Pancreas (tissue), 10 donors: ENCODE measurements at regions not wholly inside any gene's neighbourhood (a gene's known extent, or its start where the extent isn't known, plus 50 kb on each side); places are given as distances from the start of the nearest gene placed in this dataset.
A peak's percentile ranks its signal among the peaks of the same experiment; 100 is the strongest.

Source experiments
- ATAC-seq, 4 donors: fragments of 200-7000 bp; cut with Tn5 transposase; one replicate each; pipeline versions ENCODE4 v1.8.0 to v1.9.1; 2020; ENCODE audit warnings: mild to moderate bottlenecking in 4 of 4, moderate library complexity in 4 of 4
- DNase-seq, 6 donors: peaks; one replicate each; pipeline ENCODE4 v3.0.0-alpha.2; 2020
- FAIRE-seq: peaks from 2 replicates; lab custom pipeline; 2012; peaks lifted over from hg19 to GRCh38; lab: Jason Lieb, UNC
- H3K27ac ChIP-seq, 4 donors: fragments of 200-600 bp; sonication (generic); 1 replicate in 3 of 4; 2 replicates in 1 of 4; pipeline versions ENCODE4 v1.5.0 to v1.8.0; 2020
- H3K27me3 ChIP-seq, 4 donors: fragments of 200-600 bp; one replicate each; pipeline ENCODE4 v1.8.0; 2021
- H3K36me3 ChIP-seq, 3 donors: fragments of 200-600 bp; sonication (generic) in 1 of 3; one replicate each; pipeline versions ENCODE4 v1.5.0 to v1.8.0; 2020 to 2021
- H3K4me1 ChIP-seq, 3 donors: fragments of 200-600 bp; one replicate each; pipeline ENCODE4 v1.8.0; 2021
- H3K4me3 ChIP-seq, 4 donors: fragments of 200-600 bp; sonication (generic) in 2 of 4; one replicate each; pipeline versions ENCODE4 v1.5.0 to v1.8.0; 2020 to 2021
- H3K9me3 ChIP-seq, 4 donors: fragments of 200-600 bp; one replicate each; pipeline ENCODE4 v1.8.0; 2021
- WGBS, 2 donors: extraction: QIAGEN DNeasy Blood & Tissue Kit; methylation state at CpG; one replicate each; pipeline ENCODE4 v1.1.7; 2013; 5-methylcytosine and 5-hydroxymethylcytosine counted together
- intact Hi-C, 3 donors: fragments of 100-400 bp; cut with DNase I; formaldehyde crosslinking; loops; one replicate each; pipeline versions ENCODE4 v1.11.1 to v1.14.2; 2022
- TF ChIP-seq, protein P1 (sequence below), 4 donors: fragments of 200-600 bp; sonication (generic) in 3 of 4; IDR thresholded peaks; one replicate each; pipeline versions ENCODE4 v1.5.0 to v1.8.0; 2021; ENCODE audit warnings: antibody characterized with exemption in 4 of 4
- donor health status: healthy with polysubstance abuse.
- donor health status: DM: no; HTN: no; CAD: no; lungs with moderate emphysema.
- donor health status: DM: no; HTN: no; CAD: no.
- donor health status: control.
- donor health status: control.
- donor health status: Bipolar disorder and iron deficiency.
- donor health status: DM: yes; HTN: yes; CAD: no.
- donor health status: DM: no; HTN: no; CAD: no.
- donor health status: DM: no; HTN: no; CAD: no.
- donor health status: DM: yes; HTN: yes; CAD: no.

DNA sequence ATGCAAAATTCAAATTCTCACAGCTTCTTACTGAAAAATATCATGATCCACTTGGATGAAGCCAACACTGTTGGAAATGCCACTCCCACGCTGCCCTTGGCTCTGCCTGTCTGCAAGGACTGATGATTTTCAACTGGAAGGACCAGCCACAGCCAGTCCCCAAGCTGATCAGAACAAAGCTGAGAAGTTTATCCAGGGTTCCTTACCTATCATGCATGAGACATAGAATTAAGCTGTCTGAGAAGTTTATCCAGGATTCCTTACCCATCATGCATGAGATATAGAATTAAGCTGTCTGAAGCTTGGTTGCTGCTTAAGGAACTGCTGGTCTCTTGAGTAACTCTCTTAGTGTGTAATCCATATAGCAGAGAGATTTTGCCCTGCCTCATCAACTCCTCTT is 159.8 kb upstream of the TMEM260 start:
- Histone ChIP-seq H3K4me3 (no peak overlapping the region), H3K9me3 (no peaks in the 10 kb centered on the region), H3K27ac (no peak overlapping the region), H3K27me3 (no peaks in the 10 kb centered on the region), H3K4me1 (no peaks in the 10 kb centered on the region), H3K36me3 (no peaks in the 10 kb centered on the region)
- ATAC-seq (no peak), FAIRE-seq (no peak), DNase-seq (no peak)
- WGBS, 2 donors, result 88 to 96% methylated on average over 1 of the region's 1 CpG
- TF ChIP-seq, protein P1, sequence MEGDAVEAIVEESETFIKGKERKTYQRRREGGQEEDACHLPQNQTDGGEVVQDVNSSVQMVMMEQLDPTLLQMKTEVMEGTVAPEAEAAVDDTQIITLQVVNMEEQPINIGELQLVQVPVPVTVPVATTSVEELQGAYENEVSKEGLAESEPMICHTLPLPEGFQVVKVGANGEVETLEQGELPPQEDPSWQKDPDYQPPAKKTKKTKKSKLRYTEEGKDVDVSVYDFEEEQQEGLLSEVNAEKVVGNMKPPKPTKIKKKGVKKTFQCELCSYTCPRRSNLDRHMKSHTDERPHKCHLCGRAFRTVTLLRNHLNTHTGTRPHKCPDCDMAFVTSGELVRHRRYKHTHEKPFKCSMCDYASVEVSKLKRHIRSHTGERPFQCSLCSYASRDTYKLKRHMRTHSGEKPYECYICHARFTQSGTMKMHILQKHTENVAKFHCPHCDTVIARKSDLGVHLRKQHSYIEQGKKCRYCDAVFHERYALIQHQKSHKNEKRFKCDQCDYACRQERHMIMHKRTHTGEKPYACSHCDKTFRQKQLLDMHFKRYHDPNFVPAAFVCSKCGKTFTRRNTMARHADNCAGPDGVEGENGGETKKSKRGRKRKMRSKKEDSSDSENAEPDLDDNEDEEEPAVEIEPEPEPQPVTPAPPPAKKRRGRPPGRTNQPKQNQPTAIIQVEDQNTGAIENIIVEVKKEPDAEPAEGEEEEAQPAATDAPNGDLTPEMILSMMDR (IDR thresholded peaks at IDR 0.05), result no peak
- intact Hi-C loops, result no loop called here

DNA sequence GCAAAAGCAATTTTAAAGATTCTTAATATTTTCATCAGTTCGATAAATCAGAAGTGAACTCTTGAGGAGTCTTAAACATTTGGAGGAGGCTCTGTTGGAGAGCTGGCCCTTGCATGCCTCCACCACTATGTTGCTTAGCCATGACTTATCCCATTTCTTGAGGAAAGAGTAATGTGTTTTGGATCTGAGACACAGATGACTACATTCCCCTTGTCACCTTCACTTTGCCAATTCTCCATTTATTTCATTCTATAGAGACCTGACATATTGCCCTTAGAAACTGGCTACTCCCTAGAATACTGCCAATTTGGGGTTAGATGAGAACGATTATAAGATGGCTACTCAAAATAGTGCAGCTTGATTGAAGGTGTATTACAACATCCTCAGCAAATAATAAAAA is 157.4 kb upstream of the TMEM260 start:
- H3K4me1 ChIP-seq, result no peaks in the 10 kb centered on the region
- TF ChIP-seq, protein P1 (IDR thresholded peaks at IDR 0.05), result no peak
- no peaks in the 10 kb centered on the region for H3K27me3 ChIP-seq
- DNase-seq (no peak), ATAC-seq (no peak), FAIRE-seq (no peak)
- H3K4me3 ChIP-seq, result no peak overlapping the region
- H3K36me3 ChIP-seq, result no peaks in the 10 kb centered on the region
- intact Hi-C loops, result no loop called here
- no peak overlapping the region for H3K27ac ChIP-seq
- WGBS, 2 donors, result 54 to 62% methylated on average over 2 of the region's 2 CpGs
- H3K9me3 ChIP-seq, result no peaks in the 10 kb centered on the region

DNA sequence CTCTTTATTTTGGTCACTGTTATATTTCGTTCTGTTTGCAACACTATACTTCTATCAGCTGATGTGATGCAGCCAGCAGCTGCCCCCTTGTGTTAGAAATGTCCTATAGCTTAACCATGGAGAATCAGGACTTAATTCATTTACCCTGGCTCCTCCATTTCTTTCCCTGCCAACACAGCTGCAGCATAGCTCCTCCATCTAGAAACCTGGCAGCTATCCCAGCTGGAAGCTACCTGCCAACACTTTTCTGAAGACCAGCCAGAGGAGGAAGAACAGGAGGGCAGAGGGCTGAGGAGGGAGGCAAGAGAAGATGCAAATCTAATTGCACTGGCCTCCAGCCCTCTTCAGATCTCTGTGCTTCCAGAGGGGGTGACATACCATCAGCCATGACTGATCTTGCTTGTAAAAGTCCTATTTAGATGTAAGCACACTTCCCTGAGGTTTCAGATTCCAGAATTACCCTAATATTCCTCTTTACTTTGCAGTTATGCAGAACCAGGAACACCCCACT is 156.8 kb upstream of the TMEM260 start:
- no peaks in the 10 kb centered on the region for H3K36me3 ChIP-seq
- H3K27me3 ChIP-seq, result no peaks in the 10 kb centered on the region
- no peaks in the 10 kb centered on the region for H3K9me3 ChIP-seq
- TF ChIP-seq, protein P1 (IDR thresholded peaks at IDR 0.05), result peak; percentile 18 to 58 (median 48)
- intact Hi-C loops, result no loop called here
- H3K4me1 ChIP-seq, result no peaks in the 10 kb centered on the region
- H3K27ac ChIP-seq, result no peak overlapping the region
- H3K4me3 ChIP-seq, result no peak overlapping the region
- 0% methylated on average over 1 of the region's 1 CpG for WGBS, 2 donors
- ATAC-seq (peak; percentile 92 to 99 (median 98)), DNase-seq (peak; percentile 60 to 85 (median 80)), FAIRE-seq (peak; percentile 56)

DNA sequence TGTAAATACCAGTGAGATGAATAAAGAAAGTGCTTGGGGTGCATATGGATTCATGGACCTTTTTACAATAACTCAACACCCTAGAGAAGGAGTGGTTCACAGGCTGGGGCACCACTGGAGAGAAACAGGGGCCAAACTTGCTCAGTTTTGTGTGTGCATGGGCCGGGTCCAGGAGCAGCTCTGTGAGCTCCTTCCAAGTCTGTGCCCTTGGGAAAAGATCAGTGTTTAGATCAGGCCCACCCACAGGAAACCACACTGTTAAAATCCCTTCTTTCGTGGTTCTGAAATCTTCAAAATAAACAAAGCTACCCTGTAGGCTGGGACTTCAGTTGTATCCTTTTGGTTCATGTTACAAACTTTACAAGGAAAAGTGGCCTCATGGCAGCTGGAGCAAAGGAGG is 156.1 kb upstream of the TMEM260 start:
- 55 to 74% methylated on average over 2 of the region's 2 CpGs for WGBS, 2 donors
- DNase-seq, result no peak

DNA sequence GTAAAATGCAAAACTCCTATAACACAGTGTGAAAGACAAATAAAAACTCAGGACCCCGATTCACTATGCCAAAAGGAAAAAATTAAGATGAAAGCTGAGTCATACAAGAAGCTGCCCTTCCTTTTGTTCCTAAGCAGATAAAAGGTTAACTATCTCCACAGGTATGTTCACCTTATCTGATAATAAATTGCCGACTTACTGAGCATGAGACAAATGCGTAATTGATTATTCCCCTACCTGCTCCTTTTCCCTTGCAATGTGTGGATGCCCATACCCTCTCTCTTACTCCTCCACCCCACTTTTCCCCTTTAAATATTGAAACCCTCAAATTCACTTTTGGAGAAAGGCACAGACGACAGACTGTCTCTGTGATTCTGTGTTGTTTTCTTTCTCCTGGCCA is 148.6 kb upstream of the TMEM260 start:
- FAIRE-seq (no peak), DNase-seq (no peak), ATAC-seq (no peak)
- TF ChIP-seq, protein P1 (IDR thresholded peaks at IDR 0.05), result no peak
- Histone ChIP-seq H3K4me1 (no peaks in the 10 kb centered on the region), H3K36me3 (no peaks in the 10 kb centered on the region), H3K4me3 (no peak overlapping the region), H3K27ac (no peak overlapping the region), H3K9me3 (no peaks in the 10 kb centered on the region), H3K27me3 (no peaks in the 10 kb centered on the region)
- intact Hi-C loops, result no loop called here
- WGBS, 2 donors, result 43 to 46% methylated on average over 4 of the region's 4 CpGs

More for the DNA sequence above, 156.1 kb upstream of the TMEM260 start:
- no peak for ATAC-seq
- intact Hi-C loops, result no loop called here
- Histone ChIP-seq H3K9me3 (no peaks in the 10 kb centered on the region), H3K4me3 (no peak overlapping the region), H3K27ac (no peak overlapping the region), H3K27me3 (no peaks in the 10 kb centered on the region), H3K4me1 (no peaks in the 10 kb centered on the region), H3K36me3 (no peaks in the 10 kb centered on the region)
- no peak for FAIRE-seq
- TF ChIP-seq, protein P1 (IDR thresholded peaks at IDR 0.05), result no peak
